ENCODE measurements at regions not wholly inside any gene's neighbourhood (a gene's known extent, or its start where the extent isn't known, plus 50 kb on each side); places are given as distances from the start of the nearest gene placed in this dataset.

DNA sequence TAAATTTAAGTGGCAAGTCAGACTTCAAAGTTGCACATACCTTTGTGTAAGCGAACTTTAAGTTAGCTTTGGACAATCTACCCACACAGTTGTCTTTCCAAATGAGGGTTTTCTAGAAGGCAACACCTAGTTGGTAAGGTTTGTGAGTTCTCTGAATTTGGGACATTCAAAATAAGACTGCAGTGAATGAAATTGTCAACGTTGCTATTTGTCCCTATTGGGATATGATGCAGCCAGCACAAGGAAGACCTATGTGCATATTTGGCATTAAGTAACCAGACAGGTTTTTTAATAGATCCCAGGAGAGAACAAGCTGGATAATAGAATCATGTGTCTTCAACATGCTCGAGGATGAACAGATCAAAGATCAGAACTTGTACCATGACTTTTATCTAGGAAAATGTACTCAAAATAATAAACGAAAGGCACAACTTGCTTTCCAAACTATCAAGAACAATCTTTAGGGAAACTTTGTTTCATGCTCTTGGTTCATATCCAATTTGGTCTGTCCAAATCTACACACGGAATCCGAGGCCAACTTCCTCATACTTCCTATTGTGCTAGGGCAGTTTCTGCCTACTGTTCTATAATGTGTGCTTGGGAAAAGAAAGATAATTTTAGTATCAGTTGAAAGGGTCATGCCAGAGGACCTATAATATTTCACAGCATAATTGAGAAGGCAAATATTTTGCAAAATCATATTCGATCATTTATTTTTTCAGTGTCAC lies 284.2 kb upstream of the SOX5 start:
- TF ChIP-seq EZH2phosphoT487 (IDR thresholded peaks at IDR 0.05; ENCODE audit: insufficient read depth, low read depth) = no peak
- TF ChIP-seq EZH2 (IDR thresholded peaks at IDR 0.05; ENCODE audit: insufficient read depth, poor library complexity, severe bottlenecking) = no peak
